HFF-Myc (cell line): ENCODE measurements at regions not wholly inside any gene's neighbourhood (a gene's known extent, or its start where the extent isn't known, plus 50 kb on each side); places are given as distances from the start of the nearest gene placed in this dataset.

Experiments
- DNase-seq: peaks from one replicate; pipeline ENCODE4 v3.0.0-alpha.2; 2011; ENCODE audit warnings: low read depth; ENCODE audit errors: extremely low read depth
- H3K4me3 ChIP-seq: replicated peaks from 2 replicates; pipeline ENCODE4 v1.5.1; 2011; ENCODE audit warnings: low read depth, mild to moderate bottlenecking, control low read depth, low read length
- CTCF ChIP-seq: IDR thresholded peaks from 2 replicates; pipeline ENCODE4 v1.5.1; 2012; ENCODE audit warnings: mild to moderate bottlenecking, low read depth, low read length, control low read depth; ENCODE audit errors: missing control alignments

DNA sequence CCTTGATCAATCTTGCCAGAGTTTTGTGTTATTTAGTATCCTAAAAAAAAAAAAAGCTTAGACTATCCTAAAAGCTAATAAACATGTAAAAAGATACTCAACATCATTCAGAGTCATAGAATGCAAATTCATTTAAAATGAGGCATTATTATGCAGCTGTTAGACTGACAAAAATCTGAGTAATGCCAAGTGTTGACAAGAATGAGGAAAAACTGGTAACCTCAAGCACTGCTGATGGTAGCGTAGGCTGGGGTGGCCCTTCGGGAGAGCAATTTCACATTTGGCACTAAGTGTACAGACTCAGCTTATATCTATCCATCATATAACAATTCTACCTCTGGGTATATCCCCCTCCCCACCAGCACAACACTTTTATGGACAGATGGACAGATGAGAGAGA is 280.4 kb downstream of the RAP2B start:
- no peak for TF ChIP-seq CTCF
- H3K4me3 ChIP-seq: no peak overlapping the region
- DNase-seq: no peak

- no peak overlapping the region for H3K4me3 ChIP-seq
- TF ChIP-seq CTCF: no peak
- no peak for DNase-seq
Measured at GRCh38 chr3:153442799-153443487, 280.9 kb downstream of the RAP2B start.

DNA sequence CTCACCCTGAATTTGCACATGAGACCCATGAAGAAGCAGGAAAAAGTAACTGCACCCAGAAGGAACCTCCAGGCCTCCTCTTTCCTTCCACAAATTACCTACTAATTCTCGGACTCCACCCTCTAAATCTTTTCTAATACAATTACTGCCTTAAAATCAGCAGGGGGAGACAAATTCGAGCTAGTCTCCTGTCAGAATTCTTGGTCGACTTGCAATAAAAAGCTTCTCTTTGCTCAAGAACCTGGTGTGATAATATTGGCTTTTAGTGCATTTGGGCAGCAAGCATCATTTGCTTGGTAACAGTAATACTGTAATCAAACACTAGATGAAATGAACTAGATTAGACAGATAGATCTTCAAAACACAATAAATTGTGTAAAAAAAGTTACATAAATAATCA is 281.9 kb downstream of the RAP2B start:
- DNase-seq: no peak
- H3K4me3 ChIP-seq: no peak overlapping the region
- TF ChIP-seq CTCF: no peak

GRCh38 chr3:153445817-153446216 is 283.8 kb downstream of the RAP2B start:
- TF ChIP-seq CTCF: no peak
- DNase-seq: no peak
- no peak overlapping the region for H3K4me3 ChIP-seq

DNA sequence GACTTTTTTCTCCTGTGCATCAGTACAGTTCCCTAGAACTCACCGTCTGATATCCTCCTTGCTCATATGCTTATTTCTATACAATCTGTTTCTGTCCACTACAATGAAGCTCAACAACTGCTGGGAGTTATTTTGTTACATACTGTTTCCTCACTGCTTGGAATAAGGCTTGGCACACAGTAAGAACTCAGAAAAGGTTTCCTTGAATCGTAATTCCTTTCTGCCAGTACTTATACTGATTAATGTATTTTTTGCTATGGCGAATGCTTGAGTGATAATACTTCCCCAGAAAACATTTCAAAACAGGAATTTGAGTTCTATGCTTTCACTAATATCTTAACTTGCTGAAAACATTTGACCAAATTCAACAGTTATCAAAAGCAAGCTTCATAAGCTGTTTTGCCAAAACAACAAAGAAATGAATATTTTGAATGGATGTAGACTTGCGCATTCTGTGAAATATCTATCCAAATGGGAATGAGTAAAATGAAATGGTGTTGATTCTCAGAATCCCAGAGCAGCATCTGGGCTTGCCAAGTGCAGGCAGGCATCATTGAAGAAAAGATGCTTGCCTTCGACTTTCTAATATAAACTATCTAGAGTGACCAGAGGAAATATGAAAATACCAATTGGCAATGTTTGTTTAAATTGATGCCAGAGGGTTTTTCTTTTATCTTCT is 286.3 kb downstream of the RAP2B start:
- no peak for DNase-seq
- H3K4me3 ChIP-seq: no peak overlapping the region
- TF ChIP-seq CTCF: no peak

- no peak for TF ChIP-seq CTCF
- no peak overlapping the region for H3K4me3 ChIP-seq
Measured at GRCh38 chr3:153456833-153457545, 295.0 kb downstream of the RAP2B start.

More at GRCh38 chr3:153456833-153457545, 295.0 kb downstream of the RAP2B start:
- no peak for DNase-seq
